GM18505 (cell line): ENCODE measurements at regions not wholly inside any gene's neighbourhood (a gene's known extent, or its start where the extent isn't known, plus 50 kb on each side); places are given as distances from the start of the nearest gene placed in this dataset.
"Not testable (repeated sequence)": the region's sequence is repeated elsewhere in the genome, so short reads cannot be mapped to it uniquely, and the experiment has no call there.

Experiments used
- ATAC-seq: cut with Tn5 transposase; IDR thresholded peaks from one replicate; pipeline ENCODE4 v1.9.1; 2021; ENCODE audit not compliant: unreplicated experiment
- POLR2A ChIP-seq: IDR thresholded peaks from 4 replicates; pipeline ENCODE4 v1.6.1; 2011; ENCODE audit warnings: borderline replicate concordance; ENCODE audit not compliant: insufficient read depth, insufficient read length; ENCODE audit errors: extremely low read depth

DNA sequence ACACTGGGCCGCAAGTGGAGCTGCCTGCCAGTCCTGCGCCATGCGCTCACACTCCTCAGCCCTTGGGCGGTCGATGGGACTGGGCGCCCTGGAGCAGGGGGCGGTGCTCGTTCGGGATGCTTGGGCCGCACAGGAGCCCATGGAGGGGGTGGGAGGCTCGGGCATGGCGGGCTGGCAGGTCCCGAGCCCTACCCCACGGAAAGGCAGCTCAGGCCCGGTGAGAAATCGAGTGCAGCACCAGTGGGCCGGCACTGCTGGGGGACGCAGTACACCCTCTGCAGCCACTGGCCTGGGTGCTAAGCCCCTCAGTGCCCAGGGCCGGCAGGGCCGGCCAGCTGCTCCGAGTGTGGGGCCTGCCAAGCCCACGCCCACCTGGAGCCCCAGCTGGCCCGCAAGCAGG, 328.7 kb upstream of the LRRC4C start:
- no peak for ATAC-seq
- TF ChIP-seq POLR2A: no peak

DNA sequence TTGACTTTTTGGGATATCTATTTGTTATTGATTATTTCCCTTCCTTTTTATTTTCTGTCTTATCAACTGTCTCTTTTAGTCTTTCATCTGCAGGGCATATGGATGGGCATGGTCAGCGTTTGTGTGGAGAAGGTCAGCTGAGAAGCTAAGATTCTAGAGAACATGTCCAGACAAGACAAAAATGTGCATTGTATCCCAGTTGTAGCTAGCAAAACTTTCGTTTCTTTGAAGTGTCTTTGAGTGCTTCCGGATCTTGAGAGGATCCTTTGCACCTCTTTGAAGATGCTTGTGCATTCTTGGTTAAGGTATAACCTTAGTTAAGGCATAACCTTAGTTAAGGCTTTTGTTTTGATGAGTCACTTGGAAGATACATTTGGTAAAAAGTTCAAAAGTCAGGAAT, 329.9 kb upstream of the LRRC4C start:
- TF ChIP-seq POLR2A: no peak
- no peak for ATAC-seq

DNA sequence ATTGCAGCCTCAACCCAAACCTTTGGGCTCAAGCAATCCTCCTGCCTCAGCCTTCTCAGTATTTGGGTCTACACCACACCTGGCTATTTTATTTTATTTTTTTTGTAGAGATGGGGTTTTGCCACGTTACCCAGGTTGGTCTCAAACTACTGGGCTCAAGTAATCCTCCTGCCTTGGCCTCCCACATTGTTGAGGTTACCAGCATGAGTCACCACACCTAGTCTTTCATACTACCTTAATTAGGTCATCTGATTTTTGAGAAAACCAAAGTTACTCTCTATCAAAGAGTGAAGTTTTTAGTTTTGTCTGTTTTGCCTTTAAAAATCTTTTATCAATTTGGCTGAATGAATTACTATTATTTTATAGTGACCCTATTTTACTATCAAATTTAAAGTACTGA, 335.6 kb upstream of the LRRC4C start:
- TF ChIP-seq POLR2A: no peak
- no peak for ATAC-seq

DNA sequence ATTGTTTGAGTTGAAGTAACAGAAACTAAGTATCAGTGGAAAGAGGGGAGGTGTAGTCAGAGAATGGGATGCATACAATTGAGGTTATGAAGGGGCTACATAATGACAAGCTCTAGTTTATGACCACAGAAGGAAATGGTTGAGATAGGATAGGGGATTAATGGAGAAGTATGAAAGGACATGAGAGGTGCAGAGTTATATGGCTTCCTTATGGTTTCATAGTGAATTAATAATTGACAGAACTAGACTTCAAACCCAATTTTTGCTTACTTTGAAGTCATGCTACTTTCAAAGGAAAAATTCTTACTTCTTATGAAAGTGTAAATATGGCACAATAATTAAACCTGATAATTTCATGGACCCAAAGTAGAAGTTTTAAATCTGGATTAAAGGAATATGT, 340.3 kb upstream of the LRRC4C start:
- TF ChIP-seq POLR2A: no peak
- ATAC-seq: no peak

DNA sequence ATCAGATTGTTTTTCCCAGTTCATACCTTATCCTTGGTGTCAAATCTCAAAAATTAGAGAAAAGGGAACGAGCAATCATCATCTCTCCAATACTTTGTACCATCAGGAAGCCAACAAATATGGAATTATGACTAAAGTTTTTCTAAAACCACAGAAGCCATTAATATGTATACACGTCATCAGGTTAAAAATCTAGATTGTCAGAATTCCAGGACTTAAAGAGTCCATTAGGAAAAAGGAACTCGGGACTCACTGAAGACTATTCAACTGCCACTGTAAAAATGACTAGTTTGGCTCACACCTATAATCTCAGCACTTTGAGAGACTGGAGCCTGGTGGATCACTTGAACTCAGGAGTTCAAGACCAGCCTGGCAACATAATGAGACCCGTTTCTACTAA, 344.4 kb upstream of the LRRC4C start:
- no peak for TF ChIP-seq POLR2A
- ATAC-seq: no peak

DNA sequence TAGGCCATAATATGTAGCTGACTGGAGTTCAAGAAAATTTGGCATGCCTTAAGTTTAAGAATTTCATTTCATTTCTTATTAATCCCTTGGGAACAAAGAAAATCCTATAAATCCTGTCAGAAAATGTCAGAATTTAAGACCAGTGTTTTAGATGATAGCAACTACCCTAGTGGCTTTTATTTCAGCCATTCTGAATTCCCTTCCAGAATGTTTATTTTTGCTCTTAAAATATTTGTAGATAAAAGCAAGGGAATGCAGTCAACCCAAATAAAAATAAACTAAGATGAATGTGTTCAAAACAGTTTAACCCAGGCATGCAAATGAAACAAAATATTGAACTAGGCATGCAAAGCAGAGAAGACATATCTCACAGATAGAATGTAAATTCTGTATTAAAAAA, 356.9 kb upstream of the LRRC4C start:
- no peak for TF ChIP-seq POLR2A
- ATAC-seq: no peak

DNA sequence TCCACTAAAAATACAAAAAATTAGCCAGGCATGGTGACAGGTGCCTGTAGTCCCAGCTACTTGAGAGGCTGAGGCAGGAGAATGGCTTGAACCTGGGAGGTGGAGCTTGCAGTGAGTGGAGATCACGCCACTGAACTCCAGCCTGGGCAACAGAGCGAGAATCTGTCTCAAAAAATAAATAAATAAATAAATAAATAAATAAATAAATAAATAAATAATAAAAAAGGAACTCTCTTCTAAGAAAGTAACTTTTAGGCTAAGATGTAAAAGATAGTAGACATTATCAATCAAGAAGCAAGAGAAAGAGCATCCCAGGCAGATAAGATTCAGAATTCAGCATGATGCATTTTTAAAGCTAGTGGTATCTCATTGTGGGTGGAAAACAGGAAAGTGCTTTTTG, 364.8 kb upstream of the LRRC4C start:
- not testable (repeated sequence) for ATAC-seq

DNA sequence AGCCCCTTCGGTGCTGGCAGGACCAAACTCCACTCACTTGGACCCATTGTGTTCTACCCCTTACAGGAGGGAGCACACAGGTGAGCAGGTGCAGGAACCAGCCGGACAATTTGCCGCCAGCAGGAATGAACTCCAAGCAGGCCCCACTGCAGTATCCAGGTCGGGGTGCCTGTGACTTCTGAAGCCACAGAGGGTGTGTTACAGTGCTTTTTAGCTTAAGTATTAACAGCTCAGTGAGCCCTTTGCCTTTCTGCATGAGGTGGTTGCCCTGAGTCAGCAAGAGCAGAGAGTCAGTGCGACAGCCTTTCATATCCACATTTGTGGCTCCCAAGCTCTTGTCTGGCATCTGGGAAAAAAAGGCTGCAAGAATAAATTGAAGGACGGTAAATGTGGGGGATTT, 366.6 kb upstream of the LRRC4C start:
- no peak for TF ChIP-seq POLR2A
- no peak for ATAC-seq

DNA sequence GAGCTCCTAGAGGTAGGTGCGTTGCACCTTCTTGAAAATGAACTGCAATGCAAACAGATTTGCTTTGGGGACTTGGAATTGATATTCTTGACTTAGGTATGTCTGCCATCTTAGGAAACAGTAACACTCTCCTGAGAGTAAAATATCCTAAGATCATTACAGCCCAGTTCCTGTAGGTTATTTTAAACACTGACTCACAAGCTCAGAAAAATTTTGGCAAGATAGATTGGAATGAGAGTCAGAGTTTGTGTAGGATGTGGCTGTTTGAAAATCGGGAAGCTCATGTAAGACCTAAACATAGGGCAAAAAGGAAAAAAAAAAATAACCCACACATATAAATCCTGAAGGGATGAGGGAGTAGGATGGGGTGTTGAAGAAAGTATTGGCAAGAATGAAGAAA, 377.0 kb upstream of the LRRC4C start:
- ATAC-seq: no peak
- no peak for TF ChIP-seq POLR2A

DNA sequence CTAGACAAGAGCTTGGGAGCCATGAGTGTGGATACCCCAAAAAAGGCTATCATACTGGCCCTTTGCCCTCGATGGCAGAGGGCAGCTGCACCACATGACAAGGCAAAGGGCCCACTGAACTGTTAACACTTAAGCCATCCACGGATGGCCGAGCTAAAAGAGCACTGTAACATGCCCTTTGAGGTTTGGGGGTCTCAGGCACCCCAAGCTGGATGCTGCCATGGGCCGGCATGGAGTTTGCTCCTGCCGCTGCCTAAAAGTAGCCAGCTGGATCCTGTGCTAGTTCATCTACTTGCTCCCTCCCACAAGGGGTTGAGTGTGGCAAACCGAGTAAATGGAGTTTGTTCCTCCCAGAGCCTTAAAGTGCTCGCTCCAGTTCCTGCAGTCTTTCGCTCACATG, 383.2 kb upstream of the LRRC4C start:
- TF ChIP-seq POLR2A: no peak
- no peak for ATAC-seq

DNA sequence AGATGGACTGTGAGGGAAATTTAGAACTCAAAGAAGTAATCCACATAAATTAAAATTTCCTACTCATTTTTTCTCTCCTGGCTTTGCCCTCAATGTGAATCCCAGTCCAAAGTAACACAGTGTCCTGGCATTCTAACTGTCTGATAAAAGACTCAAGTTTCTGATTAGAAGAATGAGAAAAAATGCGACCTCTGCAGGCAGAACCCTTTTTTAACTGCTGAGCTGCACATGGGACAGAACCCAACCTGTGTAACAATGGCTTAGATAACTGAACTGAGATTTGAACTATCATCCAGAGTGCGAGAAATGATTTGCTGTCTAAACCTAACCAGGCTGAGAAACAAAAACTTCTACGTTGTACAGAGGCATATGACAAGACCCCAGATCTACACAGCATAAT, 385.6 kb upstream of the LRRC4C start:
- TF ChIP-seq POLR2A: no peak
- no peak for ATAC-seq

DNA sequence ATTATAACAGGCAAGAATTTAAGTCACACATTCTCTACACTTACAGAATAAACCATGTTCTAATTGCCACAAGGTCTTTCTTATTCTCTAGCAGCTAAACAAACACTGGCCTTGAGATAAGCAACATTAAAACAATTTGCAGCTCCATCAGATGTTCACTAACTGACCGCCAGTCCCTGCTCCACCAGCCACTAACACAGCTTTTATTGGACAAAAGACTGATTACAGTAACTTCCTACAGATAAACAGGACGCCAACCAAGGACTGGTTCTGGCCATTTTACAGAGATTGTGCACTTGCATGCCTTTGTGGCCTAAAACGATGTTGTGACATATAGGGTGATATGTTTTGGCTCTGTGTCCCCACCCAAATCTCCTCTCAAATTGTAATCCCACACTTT, 388.9 kb upstream of the LRRC4C start:
- no peak for ATAC-seq
- no peak for TF ChIP-seq POLR2A

DNA sequence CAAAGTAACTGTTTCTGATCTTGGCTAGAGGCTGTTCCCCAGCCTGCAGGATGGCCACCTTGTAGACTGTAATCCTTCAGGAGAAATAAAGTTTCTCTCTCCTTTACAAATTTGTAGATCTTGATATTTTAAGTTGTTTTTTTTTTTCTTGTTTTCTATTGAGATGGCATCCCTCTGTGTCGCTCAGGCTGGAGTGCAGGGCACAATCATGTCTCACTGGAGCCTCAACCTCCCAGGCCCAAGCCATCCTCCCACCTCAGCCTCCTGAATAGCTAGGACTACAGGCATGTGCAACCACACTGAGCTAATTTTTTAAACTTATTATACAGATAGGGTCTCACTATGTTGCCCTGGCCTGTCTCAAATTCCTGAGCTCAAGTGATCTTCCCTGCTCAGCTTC, 389.8 kb upstream of the LRRC4C start:
- no peak for ATAC-seq

DNA sequence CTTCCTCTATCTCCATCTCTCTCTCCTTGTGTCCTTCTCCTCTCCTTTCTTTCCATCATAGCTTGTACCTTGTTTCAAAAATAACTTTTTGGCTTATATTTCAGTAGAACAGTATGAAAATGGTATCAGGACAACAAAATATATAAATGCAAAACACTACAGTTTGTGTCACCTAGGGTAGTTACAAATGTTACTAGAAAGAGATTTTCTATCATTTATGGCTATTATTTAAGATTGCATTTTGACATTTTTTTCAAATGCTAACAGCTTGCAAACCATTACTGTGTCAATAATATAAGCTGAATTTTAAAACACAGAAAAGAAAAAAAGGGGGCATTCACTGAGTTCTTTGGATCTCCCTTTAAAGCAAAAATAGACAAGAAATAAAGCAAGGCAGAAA, 392.3 kb upstream of the LRRC4C start:
- no peak for ATAC-seq
- TF ChIP-seq POLR2A: no peak

More for the DNA sequence above, 389.8 kb upstream of the LRRC4C start:
- no peak for TF ChIP-seq POLR2A

DNA sequence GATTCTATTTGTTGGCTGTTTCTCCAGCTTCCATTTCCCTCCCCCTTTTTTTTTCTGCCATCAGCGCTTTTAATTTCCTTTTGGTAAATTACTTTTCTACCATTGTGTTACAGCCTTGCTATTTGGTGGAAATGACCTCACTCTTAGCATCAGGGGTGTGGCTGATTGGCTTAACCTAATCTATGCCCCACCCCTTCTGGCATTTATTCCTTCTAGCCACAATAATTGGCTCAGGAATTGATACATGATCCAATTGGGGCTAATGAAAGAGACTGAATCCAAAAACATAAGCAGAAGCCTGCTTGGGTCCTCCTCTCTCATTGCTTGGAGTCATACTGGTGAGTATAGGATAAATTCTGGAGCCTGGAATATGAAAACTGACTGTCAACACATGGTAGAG, 402.4 kb upstream of the LRRC4C start:
- ATAC-seq: no peak
- no peak for TF ChIP-seq POLR2A

DNA sequence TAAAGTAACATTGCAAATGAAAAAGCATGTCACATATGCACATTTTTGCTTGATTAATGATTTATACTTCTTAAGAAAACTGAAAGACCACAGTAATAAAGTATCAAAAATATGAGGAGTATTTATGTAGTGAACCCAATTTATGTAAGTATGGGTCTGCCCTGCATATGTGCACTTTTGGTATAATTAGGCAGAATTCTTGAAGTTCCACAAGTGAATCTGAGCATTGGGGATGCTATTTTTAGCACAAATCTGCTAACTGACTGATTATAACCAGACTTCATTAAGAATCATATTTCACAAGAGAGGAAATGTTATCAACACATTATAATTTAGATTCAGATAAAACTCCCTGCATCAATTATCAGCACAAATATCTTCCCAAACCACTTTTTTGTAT, 407.1 kb upstream of the LRRC4C start:
- no peak for TF ChIP-seq POLR2A
- ATAC-seq: no peak

DNA sequence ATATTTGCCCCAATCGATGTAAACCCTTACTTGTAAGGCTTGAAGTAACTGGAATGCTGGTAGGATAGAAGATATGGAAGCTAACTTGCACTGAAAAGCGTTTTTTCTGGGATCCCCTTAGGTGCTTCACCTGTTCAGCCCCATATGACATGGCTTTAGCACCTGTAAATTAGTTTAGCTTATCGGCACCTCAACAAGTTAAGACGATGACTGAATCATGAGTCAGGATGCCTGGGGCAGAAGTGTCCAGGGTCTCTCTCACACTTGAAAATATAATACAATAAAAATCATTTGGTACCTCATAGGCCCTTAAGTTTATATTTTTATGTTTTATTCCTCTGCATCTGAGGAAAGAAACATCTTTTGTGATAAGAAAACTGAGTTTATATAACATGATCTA, 409.2 kb upstream of the LRRC4C start:
- TF ChIP-seq POLR2A: no peak
- no peak for ATAC-seq

DNA sequence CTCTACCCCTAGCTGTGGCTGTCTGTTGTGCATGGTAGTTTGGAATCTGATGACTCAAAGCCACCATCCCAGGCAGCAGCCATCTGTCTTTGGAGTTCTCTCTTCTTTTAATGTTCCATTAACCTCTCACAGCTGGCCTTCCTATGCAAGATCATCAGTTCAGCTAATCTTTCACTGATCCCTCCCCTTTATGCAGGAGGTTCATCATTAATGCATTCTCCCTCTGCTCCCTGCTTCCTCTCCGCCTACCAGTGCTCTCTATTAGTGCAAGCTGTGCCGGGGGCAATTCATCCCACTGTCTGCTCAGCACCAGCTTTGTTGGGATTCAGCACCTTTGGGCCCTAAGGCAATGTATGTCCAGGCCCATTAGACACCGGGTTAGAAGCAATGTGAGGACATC, 413.0 kb upstream of the LRRC4C start:
- no peak for ATAC-seq
- TF ChIP-seq POLR2A: no peak
